ENCODE measurements at regions not wholly inside any gene's neighbourhood (a gene's known extent, or its start where the extent isn't known, plus 50 kb on each side); places are given as distances from the start of the nearest gene placed in this dataset.

DNA sequence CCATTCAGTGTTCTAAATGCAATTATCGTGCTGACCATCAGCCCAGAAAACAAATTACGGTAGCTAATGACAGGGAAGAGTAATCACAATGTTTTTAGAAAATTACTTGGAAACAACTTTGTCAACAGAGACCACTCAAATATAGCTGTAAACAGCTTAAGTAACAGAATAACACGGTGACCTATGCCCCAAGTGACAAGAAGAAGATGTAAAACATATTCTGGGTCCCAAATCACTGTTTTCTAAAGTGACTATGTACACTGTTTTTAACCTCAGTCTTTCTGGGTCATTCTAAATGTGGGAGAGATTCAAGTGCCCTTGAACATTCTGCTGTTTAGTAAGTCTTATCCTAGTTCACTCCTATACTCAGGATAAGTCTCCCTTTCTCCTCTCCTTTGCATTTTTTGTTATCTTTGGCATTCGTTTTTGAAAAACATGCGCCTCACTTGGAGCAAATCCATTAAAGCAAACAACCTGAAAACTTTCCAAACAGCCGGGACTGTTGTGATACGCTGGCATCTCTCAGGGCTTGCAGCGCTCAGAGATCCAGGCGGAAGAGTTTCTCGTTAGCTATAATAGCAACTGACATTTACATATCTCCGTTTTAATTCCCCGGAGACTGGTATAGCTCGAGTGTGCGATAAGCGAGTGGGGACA, 114.5 kb upstream of the SOX4 start:
- no peak for DNase-seq

DNA sequence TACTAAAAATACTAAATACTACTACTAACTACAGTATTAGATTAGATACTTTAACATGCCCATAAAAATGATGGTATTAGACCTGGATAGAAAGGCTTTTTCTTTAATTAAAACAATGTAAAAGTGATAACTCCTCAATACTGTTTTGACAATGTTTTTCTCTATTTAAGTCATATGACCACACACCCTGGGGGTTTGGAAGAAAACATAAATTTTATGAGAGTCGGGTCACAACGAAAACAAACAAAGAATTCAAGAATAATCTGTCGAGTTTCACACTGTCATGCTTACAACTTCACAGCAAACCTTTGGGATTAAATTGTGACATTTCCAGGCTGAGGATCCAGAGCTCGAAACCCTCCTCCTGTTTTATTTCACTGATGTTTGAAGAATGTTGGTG, 107.4 kb upstream of the SOX4 start:
- DNase-seq = no peak

DNA sequence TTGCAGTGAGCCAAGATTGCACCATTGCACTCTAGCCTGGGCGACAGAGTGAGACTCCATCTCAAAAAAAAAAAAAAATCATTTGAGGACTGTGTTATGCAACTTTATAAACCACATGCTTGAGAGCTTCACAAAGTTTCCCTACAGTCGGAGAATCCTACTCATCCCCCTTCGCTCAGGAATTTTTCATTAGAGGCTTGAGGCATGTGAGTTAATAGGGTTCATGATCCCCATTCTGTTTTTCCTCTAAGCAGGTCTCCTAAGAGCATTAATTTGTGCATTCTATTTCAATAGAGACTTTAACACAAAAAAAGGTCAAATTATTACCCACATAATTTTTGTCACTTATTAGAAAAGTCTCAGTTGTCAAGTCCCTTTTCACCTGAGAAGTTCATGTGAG, 103.7 kb upstream of the SOX4 start:
- DNase-seq = no peak

DNA sequence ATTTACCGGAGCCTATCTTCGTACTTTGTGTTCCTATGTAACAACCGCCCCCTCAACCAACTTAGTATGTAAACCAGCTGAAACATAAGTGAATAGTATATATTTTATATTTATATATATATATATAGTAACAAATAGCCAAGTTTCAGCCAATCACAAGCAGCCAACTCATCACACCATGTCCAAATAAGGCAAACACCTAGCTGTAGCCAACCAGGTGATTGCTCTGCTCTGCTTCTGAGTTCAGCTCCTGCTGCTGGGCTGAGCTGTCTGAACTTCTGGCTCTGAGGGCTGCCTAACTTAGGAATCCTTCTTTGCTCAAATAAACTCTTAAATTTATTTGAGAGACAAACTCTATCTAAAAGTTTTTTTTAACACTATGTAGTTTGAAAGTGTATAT, 101.6 kb upstream of the SOX4 start:
- DNase-seq = no peak

DNA sequence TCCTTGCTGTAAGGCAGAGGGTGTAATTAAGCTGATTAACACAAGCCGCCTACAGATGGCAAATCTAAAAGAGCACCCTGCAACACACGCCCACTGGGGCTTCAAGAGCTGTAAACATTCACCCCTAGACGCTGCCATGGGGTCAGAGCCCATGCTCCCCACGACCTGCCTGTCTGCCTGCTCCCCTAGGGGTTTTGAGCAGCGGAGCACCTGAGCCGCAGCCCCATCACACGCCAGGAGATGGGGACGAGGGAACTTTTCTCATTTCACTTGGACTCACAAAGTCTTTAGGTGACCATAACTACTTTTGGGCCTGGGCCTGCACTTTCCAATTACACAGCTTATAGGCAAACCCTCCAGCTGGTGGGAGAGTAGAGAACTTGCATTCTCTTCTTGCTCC, 99.0 kb upstream of the SOX4 start:
- no peak for DNase-seq

DNA sequence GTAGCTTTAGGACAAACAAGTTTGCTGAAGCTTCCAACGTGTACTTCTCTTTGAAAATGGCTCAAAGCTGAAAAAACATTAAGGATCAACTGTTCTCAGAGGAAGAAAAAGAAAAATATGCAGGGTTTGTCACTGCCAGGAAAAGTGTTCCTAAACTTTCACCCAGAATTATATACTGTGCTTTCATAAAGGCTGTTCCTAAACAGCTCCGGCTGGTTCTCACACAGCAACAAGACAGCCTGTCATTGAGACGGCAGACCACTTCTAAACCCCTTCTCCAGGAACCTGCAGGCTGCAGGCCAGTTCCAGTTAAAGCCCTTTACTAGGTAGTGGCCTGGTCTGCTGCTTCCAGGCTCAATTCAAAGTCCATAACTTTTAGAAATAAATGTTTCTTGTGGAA, 97.4 kb upstream of the SOX4 start:
- DNase-seq = no peak

DNA sequence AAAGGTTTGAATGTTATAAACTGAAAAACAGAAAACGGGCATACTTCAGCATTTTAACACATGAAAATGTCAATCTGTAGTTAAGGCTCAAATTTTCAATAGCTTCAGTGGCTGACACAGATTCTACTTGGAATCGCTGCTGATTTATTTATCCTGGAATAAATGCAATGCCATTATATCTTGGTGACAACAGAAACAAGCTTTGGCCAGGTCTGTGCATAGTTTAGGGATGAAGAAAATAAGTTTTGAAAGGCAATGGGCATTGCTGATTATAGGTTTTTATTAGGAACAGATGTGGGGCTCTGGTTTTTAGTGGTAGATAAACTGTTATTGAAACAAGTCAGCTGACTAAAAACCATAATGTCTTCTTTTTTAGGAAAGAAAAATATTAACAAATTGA, 96.8 kb upstream of the SOX4 start:
- no peak for DNase-seq

DNA sequence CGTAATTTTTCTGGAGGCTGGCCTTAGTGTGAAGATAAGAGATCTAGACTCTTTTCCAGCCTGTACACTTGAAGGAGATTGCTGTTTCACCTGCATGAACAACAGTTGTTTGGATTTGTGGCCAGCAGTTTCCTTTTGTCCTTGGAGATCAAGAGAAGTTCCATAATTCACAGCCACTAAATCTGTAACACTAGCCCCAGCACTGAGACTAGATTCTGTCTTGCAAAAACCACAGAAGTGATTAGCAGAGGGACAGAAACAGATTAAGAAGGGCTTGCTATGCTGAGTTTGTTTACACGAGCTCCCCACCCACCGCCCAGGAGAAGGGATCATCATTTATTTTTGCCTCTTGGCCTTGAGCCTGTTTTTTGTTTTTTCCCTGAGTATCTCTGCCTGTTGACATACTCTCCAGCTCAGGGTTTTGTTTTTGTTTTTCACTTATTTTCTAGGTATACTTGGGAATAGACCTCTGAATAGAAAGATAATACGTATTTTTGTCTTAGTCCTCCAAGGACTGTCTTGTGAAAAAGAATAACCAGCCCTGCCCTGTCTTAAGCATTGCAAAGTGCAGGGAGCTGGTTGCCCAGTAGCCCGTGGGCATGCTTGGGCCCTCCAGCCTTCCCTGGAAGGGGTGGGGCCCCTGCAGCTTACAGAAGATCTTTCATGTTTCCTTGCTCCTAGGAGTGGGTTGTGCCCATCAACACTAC, 93.1 kb upstream of the SOX4 start:
- DNase-seq = peak; percentile 79

DNA sequence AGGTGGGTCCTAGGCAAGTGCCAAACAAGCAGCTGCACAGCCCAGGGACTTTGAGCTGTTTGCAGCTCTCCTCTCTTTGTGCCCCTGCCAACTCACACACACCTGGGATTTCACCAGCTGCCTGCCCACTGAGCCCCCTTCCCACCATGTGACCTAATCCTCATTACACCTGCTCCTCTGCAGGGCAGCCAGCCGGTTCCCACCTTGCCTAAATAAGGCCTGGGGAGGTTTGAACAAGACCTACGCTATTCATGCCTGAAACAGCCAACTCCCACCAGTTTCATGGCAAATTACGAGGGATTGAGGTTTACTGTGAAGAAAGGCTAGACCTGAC, 92.6 kb upstream of the SOX4 start:
- DNase-seq = peak; percentile 98

DNA sequence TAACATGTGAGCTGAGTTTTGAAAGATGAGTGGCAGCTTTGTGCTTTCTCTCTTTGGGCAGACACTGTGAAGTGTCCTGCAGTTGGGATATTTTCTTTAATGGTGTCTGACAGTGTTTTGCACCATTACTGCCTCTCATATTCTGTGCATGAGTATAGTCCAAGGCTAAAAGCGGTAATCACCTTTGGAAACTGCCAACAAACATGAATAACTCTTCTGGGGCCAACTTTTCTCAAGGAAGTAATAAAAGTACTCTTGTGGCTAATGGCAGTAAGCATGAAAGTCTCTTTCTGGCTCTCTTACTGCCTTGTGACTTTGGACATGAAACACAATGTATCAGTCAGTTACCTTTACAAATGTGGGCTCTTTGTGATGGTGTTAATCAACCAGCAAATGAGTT, 91.7 kb upstream of the SOX4 start:
- no peak for DNase-seq

DNA sequence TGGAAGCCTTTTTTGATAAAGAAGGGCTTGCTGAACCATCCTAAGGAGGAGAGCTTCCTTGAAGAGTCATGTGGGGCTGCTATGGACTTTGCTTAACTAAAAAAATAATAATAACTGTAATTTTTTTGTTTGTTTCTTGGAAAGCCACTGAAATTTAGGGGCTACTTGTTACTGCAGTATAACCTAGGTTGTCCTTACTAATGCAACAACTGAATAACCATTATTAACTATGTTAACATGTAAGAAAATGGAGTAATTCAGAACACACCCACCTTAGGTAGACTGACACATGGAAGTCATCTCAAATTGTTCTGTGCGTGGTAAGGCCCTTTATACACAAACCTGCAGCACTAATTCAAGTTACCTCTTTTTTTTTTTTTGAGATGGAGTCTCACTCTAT, 90.9 kb upstream of the SOX4 start:
- no peak for DNase-seq

DNA sequence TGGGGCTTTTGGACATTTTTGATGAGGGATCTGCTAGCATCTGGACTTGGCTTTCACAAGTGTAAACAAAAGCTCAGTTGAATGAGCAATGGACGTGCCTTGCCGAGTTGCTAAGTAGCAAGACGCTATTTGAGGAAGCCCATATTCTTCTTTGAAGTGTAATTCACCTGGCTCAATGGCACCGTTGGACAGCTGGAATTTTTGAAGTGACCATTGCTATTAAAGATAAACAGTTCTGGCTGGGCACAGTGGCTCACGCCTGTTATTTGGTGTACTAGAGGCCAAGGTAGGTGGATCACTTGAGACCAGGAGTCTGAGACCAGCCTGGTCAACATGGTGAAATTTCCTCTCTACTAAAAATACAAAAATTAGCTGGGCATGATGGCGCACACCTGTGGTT, 88.8 kb upstream of the SOX4 start:
- DNase-seq = no peak

DNA sequence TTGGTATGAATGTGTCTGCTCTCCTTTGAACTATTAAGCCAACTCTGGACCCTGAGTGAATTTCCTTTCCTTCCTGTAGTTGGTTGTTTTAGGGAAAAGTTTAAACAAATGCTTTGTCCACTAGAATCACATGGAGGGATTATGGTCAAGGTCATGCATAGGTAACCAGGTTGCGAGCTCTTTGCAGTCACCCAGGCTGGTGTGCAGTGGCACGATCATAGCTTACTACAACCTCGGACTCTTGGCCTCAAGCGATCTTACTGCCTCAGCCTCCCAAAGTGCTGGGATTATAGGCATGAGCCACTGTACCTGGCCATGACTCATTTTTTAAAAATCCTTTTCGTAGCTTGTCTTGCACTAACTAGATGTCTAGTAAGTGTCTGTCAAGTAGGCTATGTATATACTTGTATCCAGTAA, 88.0 kb upstream of the SOX4 start:
- DNase-seq = no peak

DNA sequence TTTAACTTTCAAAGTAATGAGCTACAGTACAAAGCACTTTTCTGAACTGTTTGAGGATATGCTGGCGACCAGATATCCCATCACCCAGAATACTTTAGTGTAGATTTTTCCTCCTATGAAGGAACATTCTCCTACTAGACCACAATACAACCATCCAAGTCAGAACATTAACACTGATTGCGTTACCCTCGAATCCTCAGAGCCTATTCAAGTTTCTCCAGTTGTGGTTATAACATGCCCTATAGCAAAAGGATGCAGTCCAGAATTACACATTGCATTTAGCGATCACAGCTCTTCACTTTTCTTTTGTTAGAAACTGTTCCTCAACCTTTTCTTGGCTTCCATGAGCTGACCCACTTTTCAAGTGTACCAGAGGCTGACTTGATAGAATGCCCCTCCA, 87.4 kb upstream of the SOX4 start:
- DNase-seq = no peak

DNA sequence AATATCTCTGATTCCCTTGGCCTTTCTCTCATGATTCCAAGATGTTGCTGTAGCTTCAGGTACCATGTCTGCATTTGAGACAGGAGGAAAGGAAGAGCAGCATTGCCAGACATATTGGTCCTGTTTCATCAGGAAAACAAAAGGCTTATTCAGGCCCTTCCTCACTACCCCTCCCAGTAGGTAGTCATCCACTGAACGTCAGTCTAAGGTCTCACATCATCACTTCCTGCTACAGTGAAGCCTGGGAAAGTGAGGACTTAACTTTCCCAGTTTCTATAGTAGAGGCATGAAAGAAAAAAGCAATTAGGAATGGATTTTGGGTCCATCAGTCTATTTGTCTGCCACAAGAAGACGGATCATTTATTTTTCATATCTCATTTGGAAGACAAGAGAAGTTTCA, 85.7 kb upstream of the SOX4 start:
- DNase-seq = no peak

DNA sequence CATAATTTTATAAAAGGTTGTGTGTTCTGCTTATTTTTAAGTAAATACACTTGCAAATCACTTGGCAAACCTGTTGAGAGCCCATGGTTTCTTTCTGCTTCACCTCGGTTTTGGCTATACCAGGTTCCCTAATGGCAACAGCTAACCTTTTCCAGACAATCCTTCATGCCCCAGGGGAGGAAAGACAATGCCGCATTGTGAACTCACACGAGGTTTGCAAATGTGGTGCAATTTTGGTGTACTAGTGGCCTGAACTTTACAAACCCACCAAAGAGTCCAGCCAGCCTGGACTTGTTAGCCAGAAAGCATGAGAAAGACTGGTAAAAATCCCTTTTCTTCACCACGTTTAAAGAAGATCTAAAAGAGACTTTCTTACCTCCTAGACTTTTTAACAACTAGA, 84.8 kb upstream of the SOX4 start:
- DNase-seq = no peak

DNA sequence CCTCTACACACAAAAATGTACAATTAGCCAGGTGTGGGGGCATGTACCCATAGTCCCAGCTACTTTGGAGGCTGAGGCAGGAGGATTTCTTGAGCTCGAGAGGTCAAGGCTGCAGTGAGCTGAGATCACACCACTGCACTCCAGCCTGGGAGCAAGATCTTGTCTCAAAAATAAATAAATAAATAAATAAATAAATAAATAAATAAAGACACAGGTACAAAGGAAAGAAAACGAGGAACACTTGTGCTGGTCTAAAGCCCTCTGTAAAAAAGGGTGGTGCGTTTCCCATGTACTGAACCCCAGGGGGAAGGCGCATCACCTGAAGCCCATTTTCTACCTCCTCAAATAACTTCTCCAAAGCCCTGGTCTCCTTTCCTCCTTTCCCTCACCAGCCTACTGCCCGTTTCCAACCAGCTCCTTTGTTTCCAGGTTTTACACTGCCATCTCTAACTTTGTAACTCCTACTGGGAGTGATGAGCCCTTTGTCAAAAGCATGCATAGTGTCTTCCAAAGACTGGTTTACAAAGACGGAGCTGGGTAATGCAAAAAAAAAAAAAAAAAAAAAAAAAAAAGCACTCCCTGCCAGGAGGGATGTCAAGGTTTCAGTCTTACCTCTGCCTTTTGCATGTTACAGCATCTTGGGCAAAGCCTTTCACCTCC, 81.5 kb upstream of the SOX4 start:
- DNase-seq = no peak

DNA sequence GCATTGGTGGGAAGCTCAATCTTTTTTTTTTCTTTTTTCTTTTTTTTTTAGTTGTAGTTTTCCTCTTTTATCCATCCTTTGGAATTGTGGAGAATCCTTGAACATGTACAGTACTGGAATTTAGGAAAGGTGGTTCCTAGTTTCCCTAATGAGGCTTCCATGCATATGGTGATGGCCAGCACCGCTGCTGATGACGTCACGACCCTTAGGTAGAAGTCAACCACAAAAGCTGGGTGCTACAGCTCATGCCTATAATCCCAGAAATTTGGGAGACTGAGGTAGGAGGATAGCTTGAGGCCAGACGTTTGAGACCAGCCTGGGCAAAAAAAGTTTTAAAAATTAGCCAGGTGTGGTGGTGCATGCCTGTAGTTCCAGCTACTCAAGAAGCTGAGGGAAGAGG, 79.3 kb upstream of the SOX4 start:
- DNase-seq = no peak

DNA sequence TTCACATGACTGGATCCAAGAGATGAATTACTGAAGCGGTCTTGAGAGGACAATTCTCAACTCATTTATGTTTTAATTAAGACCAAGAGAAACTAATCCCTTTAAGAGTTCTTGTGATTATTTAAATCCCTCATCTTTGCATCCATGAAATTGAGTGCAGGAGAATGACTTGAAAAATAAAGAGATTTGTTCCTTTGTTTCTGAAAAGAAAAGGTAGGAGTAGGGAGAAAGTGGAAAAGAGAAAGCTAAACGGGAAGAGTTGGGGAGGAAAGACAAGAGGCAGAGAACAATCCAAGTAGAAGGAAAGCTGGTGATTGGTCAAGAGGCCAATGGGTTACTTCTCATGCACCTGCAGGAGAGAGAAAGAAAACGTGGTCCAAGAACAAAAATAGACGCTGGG, 75.2 kb upstream of the SOX4 start:
- DNase-seq = no peak

DNA sequence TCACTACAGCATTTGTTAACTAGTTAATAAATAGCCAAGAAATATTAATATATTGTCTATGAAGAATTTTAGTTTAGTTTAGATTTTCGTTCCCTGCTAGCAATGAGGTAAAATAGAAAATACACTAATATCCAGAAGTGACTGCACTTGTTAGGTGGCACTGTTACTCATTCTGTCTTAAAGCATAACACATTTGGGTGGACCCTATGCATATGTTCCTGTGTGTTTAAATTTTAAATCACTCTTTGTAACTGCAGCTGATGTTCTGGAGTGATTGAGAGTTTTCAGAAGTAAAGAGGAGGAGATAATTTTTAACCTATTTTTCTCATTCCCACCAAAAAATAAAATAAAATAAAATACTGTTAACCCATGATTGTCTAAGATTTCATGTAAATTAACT, 73.9 kb upstream of the SOX4 start:
- no peak for DNase-seq

DNA sequence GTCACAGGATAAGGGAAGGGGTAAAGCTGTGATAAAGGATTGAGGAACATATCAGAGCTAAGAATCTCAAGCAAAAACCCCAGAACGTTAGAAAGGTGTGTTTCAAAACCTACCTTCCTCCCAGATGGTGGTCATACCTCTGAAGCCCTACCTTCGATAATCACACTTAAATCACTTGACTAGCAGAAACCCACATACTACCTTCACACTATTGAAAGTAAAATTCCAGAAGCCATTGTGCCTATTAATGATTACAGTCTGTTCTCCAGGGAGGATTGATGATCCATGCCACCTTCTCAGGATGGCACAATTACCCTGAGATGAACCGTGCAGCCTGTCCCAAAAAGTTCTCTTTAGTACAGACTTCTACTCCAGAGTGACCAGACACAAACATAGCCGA, 72.3 kb upstream of the SOX4 start:
- peak; percentile 45 for DNase-seq

DNA sequence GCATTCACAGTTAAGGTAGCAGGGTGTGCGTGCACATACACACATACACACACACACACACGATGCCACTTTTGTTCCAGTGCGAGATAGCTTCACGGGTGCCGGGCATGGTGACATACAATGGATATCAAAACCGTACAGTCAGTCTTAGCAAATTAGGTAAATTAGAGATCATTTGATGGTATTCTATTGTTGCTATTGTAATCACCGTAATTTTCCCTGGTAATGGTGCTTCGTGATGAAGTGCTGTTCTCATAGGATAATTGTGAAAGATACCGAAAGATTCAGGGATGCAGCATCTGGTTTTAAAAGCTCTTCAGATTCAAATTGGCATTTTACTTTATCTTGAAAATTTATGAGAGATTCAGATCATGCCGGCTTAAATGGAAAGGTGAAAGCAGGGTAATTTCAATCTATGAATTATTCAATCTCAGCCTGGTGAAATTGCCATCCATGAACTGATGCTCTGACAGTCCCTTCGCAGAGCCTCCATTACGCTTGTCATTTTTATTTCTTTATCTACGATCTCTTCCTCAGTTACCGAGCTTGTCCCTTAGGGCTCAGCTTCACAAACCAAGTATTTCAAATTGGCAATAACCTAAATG, 71.3 kb upstream of the SOX4 start:
- no peak for DNase-seq

DNA sequence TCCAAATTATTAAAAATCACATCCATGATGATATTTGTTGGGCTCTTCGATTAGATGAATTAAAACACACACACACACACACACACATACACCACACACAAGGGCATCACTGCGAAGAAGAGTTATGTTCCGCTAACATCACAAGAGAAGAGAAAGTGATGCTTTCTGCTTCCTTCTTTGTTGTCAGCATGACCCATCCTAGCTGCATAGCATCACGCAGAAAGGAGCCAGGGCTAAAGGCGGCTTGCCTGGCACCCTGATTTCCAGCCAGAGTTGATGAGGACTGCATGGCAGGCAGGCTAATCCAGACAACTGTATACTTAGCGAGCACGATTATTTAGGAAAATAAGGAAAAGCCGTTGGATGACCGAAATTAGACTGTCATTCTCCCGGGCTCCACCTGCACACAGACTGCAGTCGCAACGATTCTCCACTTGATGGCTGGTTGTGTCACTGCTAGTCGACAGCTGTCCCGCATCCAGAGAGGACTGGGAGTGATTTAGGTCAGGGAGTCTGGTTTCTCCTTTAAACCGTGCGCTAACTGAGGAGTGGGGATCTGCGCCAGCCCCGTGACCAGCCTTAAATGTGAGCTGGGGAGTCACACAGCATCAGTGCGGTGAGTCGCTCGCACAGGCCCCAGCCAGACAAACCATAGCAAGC, 70.6 kb upstream of the SOX4 start:
- peak; percentile 81 for DNase-seq

DNA sequence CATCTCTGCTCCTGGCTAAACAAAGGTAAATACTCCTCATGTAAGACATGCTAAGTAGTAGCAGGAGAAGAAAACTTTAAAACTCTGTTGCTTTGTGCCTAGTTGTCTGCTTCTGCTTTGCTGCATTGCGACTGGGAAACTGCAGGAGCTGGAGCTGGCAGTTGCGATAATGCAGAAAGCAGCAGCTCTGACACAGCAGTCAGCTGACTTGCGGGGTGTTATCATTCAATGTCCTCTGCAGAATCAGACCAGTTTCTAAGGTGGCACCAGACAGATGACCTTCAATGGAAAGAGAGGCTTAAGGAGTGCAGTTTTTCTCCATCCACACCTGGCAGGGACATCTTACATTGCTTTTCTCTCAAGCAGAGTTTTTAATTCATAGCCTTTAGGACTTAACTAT, 69.9 kb upstream of the SOX4 start:
- DNase-seq = peak; percentile 83

Measured in NCI-H345 (cell line).